K562 (cell line): ENCODE measurements at regions not wholly inside any gene's neighbourhood (a gene's known extent, or its start where the extent isn't known, plus 50 kb on each side); places are given as distances from the start of the nearest gene placed in this dataset.

Experiments
- ATAC-seq: fragments of 200-7000 bp; cut with Tn5 transposase; 3 replicates; pipeline ENCODE4 v1.9.1; 2020; ENCODE audit warnings: moderate library complexity
- BruUV-seq: library from RNA; stranded (reverse); fragments of 400-500 nt; replicated peaks from 2 replicates; lab custom pipeline; 2021; lab: Mats Ljungman, UMichigan
- CTCF ChIA-PET: fragments of 300-600 bp; formaldehyde crosslinking; extraction: SDS; loops from one replicate; lab custom pipeline; 2021; ENCODE audit warnings: low intra/inter-chr PET ratio; lab: Yijun Ruan, JAX
- POLR2A ChIA-PET: fragments of 300-600, 350-650 bp; sonication (Branson Sonifier 250); formaldehyde crosslinking; extraction: SDS; loops from one replicate; lab custom pipeline; 2021; ENCODE audit warnings: antibody characterized with exemption, inconsistent platforms; lab: Yijun Ruan, JAX
- DNase-seq, 4 experiments: peaks; one replicate each; pipeline versions ENCODE4 v3.0.0 to v3.0.0-alpha.2; 2011 to 2018; ENCODE audit warnings: low spot score in 3 of 4, mixed read lengths in 3 of 4; ENCODE audit errors: extremely low read depth in 1 of 4
- FAIRE-seq: peaks from 2 replicates; lab custom pipeline; 2011; peaks lifted over from hg19 to GRCh38; lab: Jason Lieb, UNC
- H2AFZ ChIP-seq: 2 replicates; pipeline ENCODE4 v1.6.0; 2011; ENCODE audit warnings: low read depth, low read length, control low read depth, inconsistent platforms
- H3K27ac ChIP-seq: fragments of 200-600 bp; 3 replicates; pipeline ENCODE4 v1.8.0; 2011; ENCODE audit warnings: low read depth, mild to moderate bottlenecking, control low read depth, inconsistent platforms, low read length, moderate library complexity, mixed read lengths; ENCODE audit errors: extremely low read depth
- H3K27me3 ChIP-seq, 2 experiments: fragments of 300-600 bp in 1 of 2; 2 replicates in 1 of 2; 3 replicates in 1 of 2; pipeline versions ENCODE4 v1.6.0 to v1.8.0; 2011; ENCODE audit warnings: inconsistent platforms in 2 of 2, low read length in 2 of 2, mild to moderate bottlenecking in 1 of 2, mixed read lengths in 1 of 2, moderate library complexity in 1 of 2; ENCODE audit not compliant: control insufficient read depth in 2 of 2, insufficient read depth in 2 of 2
- H3K36me3 ChIP-seq: fragments of 300-600 bp; 3 replicates; pipeline ENCODE4 v1.8.0; 2011; ENCODE audit warnings: mild to moderate bottlenecking, low read length, inconsistent platforms; ENCODE audit not compliant: control insufficient read depth, insufficient read depth
- H3K4me1 ChIP-seq, 2 experiments: fragments of 200-600 bp in 1 of 2; replicated peaks in 1 of 2; 2 replicates in 1 of 2; 3 replicates in 1 of 2; pipeline versions ENCODE4 v1.5.1 to v1.8.0; 2011; ENCODE audit warnings: inconsistent platforms in 2 of 2, low read length in 2 of 2, mild to moderate bottlenecking in 1 of 2, mixed read lengths in 1 of 2, moderate library complexity in 1 of 2; ENCODE audit not compliant: control insufficient read depth in 2 of 2, insufficient read depth in 2 of 2
- H3K4me2 ChIP-seq: 2 replicates; pipeline ENCODE4 v1.6.1; 2011; ENCODE audit warnings: low read length, control low read depth, inconsistent platforms, mixed read lengths; ENCODE audit not compliant: insufficient read depth
- H3K4me3 ChIP-seq: fragments of 200-600 bp; sonication (generic), shearing (Covaris generic); 2 replicates; pipeline ENCODE4 v1.5.1; 2016; ENCODE audit warnings: control low read depth, inconsistent platforms
- H3K79me2 ChIP-seq: fragments of 200-600 bp; 3 replicates; pipeline ENCODE4 v1.8.0; 2011; ENCODE audit warnings: low read length, inconsistent platforms; ENCODE audit not compliant: control insufficient read depth, insufficient read depth
- H3K9ac ChIP-seq, 2 experiments: 2 replicates each; pipeline versions ENCODE4 v1.6.0 to v1.6.1; 2011; ENCODE audit warnings: low read depth in 2 of 2, low read length in 2 of 2, control low read depth in 1 of 2, inconsistent platforms in 1 of 2, mild to moderate bottlenecking in 1 of 2, mixed read lengths in 1 of 2; ENCODE audit not compliant: insufficient read depth in 1 of 2
- H3K9me1 ChIP-seq: one replicate; pipeline ENCODE4 v1.6.0; 2011; ENCODE audit warnings: inconsistent platforms, mild to moderate bottlenecking, low read length, moderate library complexity; ENCODE audit not compliant: control insufficient read depth, insufficient read depth
- H3K9me3 ChIP-seq: replicated peaks from 2 replicates; pipeline ENCODE4 v1.5.1; 2011; ENCODE audit warnings: low read depth, low read length, inconsistent platforms; ENCODE audit not compliant: control insufficient read depth, insufficient read depth
- H4K20me1 ChIP-seq: replicated peaks from 2 replicates; pipeline ENCODE4 v1.6.1; 2011; ENCODE audit warnings: low read length, inconsistent platforms, mixed read lengths; ENCODE audit not compliant: control insufficient read depth, insufficient read depth
- KDM4B ChIP-seq, 2 experiments: fragments of 450-650 bp in 1 of 2; sonication (generic) in 1 of 2; IDR thresholded peaks; 2 replicates each; pipeline ENCODE4 v1.6.1; 2016 to 2017; ENCODE audit warnings: borderline replicate concordance in 2 of 2, antibody characterized with exemption in 1 of 2, low read depth in 1 of 2, mild to moderate bottlenecking in 1 of 2
- LCOR ChIP-seq: sonication (generic); formaldehyde crosslinking; IDR thresholded peaks from 2 replicates; pipeline ENCODE4 v1.8.0; 2022; ENCODE audit warnings: mild to moderate bottlenecking, missing genetic modification reagents
- MAFG ChIP-seq: fragments of 450-650 bp; conservative IDR thresholded peaks from 2 replicates; pipeline ENCODE4 v1.6.1; 2016; ENCODE audit warnings: missing genetic modification characterization, missing compliant biosample characterization
- MXI1 ChIP-seq: IDR thresholded peaks from 2 replicates; pipeline ENCODE4 v1.6.1; 2011; ENCODE audit warnings: low read depth, mild to moderate bottlenecking, improper control_type of control experiment, low read length
- NELFE ChIP-seq: IDR thresholded peaks from 2 replicates; pipeline ENCODE4 v1.6.1; 2011; ENCODE audit warnings: mild to moderate bottlenecking; ENCODE audit not compliant: insufficient read depth, insufficient read length
- POU5F1 ChIP-seq: fragments of 150-350 bp; IDR thresholded peaks from 2 replicates; pipeline ENCODE4 v1.6.1; 2014; ENCODE audit warnings: borderline replicate concordance, low read length, low read depth, mild to moderate bottlenecking; ENCODE audit not compliant: partially characterized antibody
- RAD21 ChIP-seq, 2 experiments: fragments of 250-450 bp in 1 of 2; fragments of 450-650 bp in 1 of 2; sonication (Bioruptor Pico) in 1 of 2; formaldehyde crosslinking in 1 of 2; IDR thresholded peaks in 1 of 2; conservative IDR thresholded peaks in 1 of 2; 2 replicates each; pipeline versions ENCODE4 v1.4.0 to v1.8.0; 2020 to 2022; ENCODE audit warnings: mild to moderate bottlenecking in 2 of 2, moderate library complexity in 1 of 2
- SREBF2 ChIP-seq: sonication (generic); formaldehyde crosslinking; IDR thresholded peaks from 2 replicates; pipeline ENCODE4 v1.4.0; 2020; ENCODE audit warnings: mild to moderate bottlenecking, missing genetic modification reagents
- TAL1 ChIP-seq: fragments of 450-650 bp; IDR thresholded peaks from 2 replicates; pipeline ENCODE4 v1.6.1; 2016; ENCODE audit warnings: mild to moderate bottlenecking
- TEAD1 ChIP-seq, 2 experiments: fragments of 450-650 bp in 1 of 2; sonication (generic) in 1 of 2; formaldehyde crosslinking; IDR thresholded peaks; 2 replicates each; pipeline versions ENCODE4 v1.4.0 to v1.8.0; 2020 to 2022; ENCODE audit warnings: mild to moderate bottlenecking in 2 of 2, missing genetic modification reagents in 1 of 2
- TFAM ChIP-seq: fragments of 250-450 bp; sonication (Bioruptor Pico); conservative IDR thresholded peaks from 2 replicates; pipeline ENCODE4 v1.5.0; 2021; ENCODE audit warnings: mild to moderate bottlenecking, moderate library complexity
- ZBTB7A ChIP-seq: IDR thresholded peaks from 2 replicates; pipeline ENCODE4 v1.6.1; 2011; ENCODE audit warnings: low read depth, mild to moderate bottlenecking, low read length, moderate library complexity, borderline replicate concordance; ENCODE audit not compliant: control insufficient read depth
- ZFPM2 ChIP-seq: fragments of 250-450 bp; sonication (Bioruptor Pico); IDR thresholded peaks from 2 replicates; pipeline ENCODE4 v1.5.1; 2022; ENCODE audit warnings: mild to moderate bottlenecking
- ZNF143 ChIP-seq: sonication (generic); formaldehyde crosslinking; IDR thresholded peaks from 2 replicates; pipeline ENCODE4 v1.9.0; 2022; ENCODE audit warnings: mild to moderate bottlenecking, missing genetic modification reagents
- ZNF79 ChIP-seq: fragments of 250-450 bp; sonication (Bioruptor Pico); IDR thresholded peaks from 2 replicates; pipeline ENCODE4 v1.4.0; 2020; ENCODE audit warnings: low read depth, mild to moderate bottlenecking, moderate library complexity
- WGBS: fragments of 100-300 bp; shearing (Covaris generic); methylation state at CpG from one replicate; pipeline ENCODE4 v1.1.6; 2016; ENCODE audit warnings: low coverage, mixed read lengths; ENCODE audit not compliant: insufficient coverage; ENCODE audit errors: missing lambda C conversion rate; 5-methylcytosine and 5-hydroxymethylcytosine counted together
- in situ Hi-C: fragments of 300-500 bp; cut with MboI; formaldehyde crosslinking; loops from 4 replicates; pipeline ENCODE4 v1.15.0; 2018; ENCODE audit warnings: inconsistent platforms, mixed read lengths
- intact Hi-C: fragments of 100-400 bp; cut with micrococcal nuclease; formaldehyde crosslinking; loops from 2 replicates; pipeline ENCODE4 v1.14.2; 2022
- TF ChIP-seq, protein P1 (sequence below): fragments of 200-800 bp; sonication (Bioruptor generic); IDR thresholded peaks from 2 replicates; pipeline ENCODE4 v1.6.1; 2017; ENCODE audit warnings: missing genetic modification characterization, missing compliant biosample characterization
- TF ChIP-seq, protein P2 (sequence below): sonication (generic); formaldehyde crosslinking; IDR thresholded peaks from 2 replicates; pipeline ENCODE4 v1.8.1; 2023; ENCODE audit warnings: mild to moderate bottlenecking, missing genetic modification reagents
- TF ChIP-seq, protein P3 (sequence below): IDR thresholded peaks from 2 replicates; pipeline ENCODE4 v1.6.1; 2012; ENCODE audit warnings: low read depth, low read length, improper control_type of control experiment, borderline replicate concordance

DNA sequence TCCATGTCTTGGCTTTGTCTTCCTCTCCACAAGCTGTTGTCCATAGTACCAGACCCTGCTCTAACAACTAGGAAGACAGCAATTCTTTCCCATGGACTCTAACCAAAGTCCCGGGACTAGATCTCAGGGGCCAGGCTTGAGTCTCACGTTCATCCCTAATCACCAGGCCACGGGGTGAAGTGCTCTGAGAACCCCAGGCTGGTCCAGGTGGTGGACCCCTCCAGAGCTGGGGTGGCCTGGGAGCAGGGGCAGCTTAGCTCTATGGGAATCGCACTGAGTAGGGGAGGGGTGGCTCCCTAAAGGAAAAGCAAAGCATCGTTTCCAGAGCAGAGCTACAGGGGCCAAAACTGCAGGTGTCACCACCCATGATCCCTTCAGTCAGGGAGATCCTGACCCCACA is 150.9 kb downstream of the TPRA1 start:
- intact Hi-C loops: no loop called here
- POLR2A ChIA-PET: no interaction called here
- no peak for DNase-seq

More for the DNA sequence above, 150.9 kb downstream of the TPRA1 start:
- in situ Hi-C loops: no loop called here
- TF ChIP-seq KDM4B (IDR thresholded peaks at IDR 0.05; ENCODE audit: borderline replicate concordance in 2 of 2, low read depth in 1 of 2): no peak
- no peak for TF ChIP-seq ZFPM2 (CRISPR knock-in tag)
- TF ChIP-seq MAFG: no peak
- TF ChIP-seq, protein P1, sequence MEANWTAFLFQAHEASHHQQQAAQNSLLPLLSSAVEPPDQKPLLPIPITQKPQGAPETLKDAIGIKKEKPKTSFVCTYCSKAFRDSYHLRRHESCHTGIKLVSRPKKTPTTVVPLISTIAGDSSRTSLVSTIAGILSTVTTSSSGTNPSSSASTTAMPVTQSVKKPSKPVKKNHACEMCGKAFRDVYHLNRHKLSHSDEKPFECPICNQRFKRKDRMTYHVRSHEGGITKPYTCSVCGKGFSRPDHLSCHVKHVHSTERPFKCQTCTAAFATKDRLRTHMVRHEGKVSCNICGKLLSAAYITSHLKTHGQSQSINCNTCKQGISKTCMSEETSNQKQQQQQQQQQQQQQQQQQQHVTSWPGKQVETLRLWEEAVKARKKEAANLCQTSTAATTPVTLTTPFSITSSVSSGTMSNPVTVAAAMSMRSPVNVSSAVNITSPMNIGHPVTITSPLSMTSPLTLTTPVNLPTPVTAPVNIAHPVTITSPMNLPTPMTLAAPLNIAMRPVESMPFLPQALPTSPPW (CRISPR knock-in tag): no peak
- no peak for TF ChIP-seq ZBTB7A
- no peak for TF ChIP-seq SREBF2 (CRISPR knock-in tag)
- TF ChIP-seq TAL1: no peak
- TF ChIP-seq ZNF143 (CRISPR knock-in tag): no peak
- TF ChIP-seq RAD21 (CRISPR knock-in tag; conservative IDR thresholded peaks at IDR 0.05 in 1 of 2, IDR thresholded peaks at IDR 0.05 in 1 of 2): no peak
- no peak for TF ChIP-seq NELFE
- no peak for TF ChIP-seq MXI1
- no peak for TF ChIP-seq TEAD1 (CRISPR knock-in tag; IDR thresholded peaks at IDR 0.05)
- TF ChIP-seq, protein P2, sequence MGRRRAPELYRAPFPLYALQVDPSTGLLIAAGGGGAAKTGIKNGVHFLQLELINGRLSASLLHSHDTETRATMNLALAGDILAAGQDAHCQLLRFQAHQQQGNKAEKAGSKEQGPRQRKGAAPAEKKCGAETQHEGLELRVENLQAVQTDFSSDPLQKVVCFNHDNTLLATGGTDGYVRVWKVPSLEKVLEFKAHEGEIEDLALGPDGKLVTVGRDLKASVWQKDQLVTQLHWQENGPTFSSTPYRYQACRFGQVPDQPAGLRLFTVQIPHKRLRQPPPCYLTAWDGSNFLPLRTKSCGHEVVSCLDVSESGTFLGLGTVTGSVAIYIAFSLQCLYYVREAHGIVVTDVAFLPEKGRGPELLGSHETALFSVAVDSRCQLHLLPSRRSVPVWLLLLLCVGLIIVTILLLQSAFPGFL (CRISPR knock-in tag): no peak
- TF ChIP-seq ZNF79 (CRISPR knock-in tag): no peak
- TF ChIP-seq, protein P3, sequence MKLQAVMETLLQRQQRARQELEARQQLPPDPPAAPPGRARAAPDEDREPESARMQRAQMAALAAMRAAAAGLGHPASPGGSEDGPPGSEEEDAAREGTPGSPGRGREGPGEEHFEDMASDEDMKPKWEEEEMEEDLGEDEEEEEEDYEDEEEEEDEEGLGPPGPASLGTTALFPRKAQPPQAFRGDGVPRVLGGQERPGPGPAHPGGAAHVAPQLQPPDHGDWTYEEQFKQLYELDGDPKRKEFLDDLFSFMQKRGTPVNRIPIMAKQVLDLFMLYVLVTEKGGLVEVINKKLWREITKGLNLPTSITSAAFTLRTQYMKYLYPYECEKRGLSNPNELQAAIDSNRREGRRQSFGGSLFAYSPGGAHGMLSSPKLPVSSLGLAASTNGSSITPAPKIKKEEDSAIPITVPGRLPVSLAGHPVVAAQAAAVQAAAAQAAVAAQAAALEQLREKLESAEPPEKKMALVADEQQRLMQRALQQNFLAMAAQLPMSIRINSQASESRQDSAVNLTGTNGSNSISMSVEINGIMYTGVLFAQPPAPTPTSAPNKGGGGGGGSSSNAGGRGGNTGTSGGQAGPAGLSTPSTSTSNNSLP: no peak
- no peak for TF ChIP-seq TFAM
- no peak for TF ChIP-seq LCOR
- no peak for TF ChIP-seq POU5F1
- no peaks in the 10 kb centered on the region for H4K20me1 ChIP-seq
- ATAC-seq (no peak), FAIRE-seq (no peak)
- no peaks in the 10 kb centered on the region for H3K36me3 ChIP-seq
- no peaks in the 10 kb centered on the region for H3K9me3 ChIP-seq
- H3K27me3 ChIP-seq: peaks cover 0 to 4% of the 10 kb centered on the region in 2 experiments; a peak in 1 of 5 replicates
- no peak overlapping the region for H3K4me3 ChIP-seq
- CTCF ChIA-PET: no interaction called here
- H3K9ac ChIP-seq: no peak overlapping the region
- no peaks in the 10 kb centered on the region for H3K4me1 ChIP-seq
- H3K79me2 ChIP-seq: no peaks in the 10 kb centered on the region
- WGBS: 7% methylated on average over 4 of the region's 5 CpGs
- no peak overlapping the region for H3K4me2 ChIP-seq
- H2AFZ ChIP-seq: no peak overlapping the region
- H3K9me1 ChIP-seq: no peaks in the 10 kb centered on the region
- BruUV-seq: no TSS peak
- no peak overlapping the region for H3K27ac ChIP-seq
